ENCODE measurements at regions not wholly inside any gene's neighbourhood (a gene's known extent, or its start where the extent isn't known, plus 50 kb on each side); places are given as distances from the start of the nearest gene placed in this dataset.
"Not testable (repeated sequence)": the region's sequence is repeated elsewhere in the genome, so short reads cannot be mapped to it uniquely, and the experiment has no call there.

DNA sequence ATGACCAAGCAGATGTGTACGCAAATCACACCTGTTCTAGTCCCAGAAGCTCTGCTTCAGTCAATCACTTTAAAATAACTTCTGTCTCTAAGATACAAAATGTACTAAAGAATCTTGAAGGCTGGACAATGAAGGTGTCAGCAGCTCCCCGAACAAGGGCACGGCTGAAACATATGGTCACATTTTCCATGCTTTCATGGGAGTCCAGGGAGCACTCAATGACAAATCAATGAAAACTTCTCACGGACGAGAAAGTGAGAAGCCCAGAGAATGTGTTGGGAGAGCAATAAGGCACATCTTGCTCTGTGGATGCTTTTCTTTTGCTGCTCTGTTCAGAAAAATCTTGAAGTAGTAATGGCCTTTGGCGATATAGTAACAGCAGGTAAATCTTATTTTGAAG is 1548.7 kb downstream of the KHDRBS2 start:
- TF ChIP-seq, protein P1, sequence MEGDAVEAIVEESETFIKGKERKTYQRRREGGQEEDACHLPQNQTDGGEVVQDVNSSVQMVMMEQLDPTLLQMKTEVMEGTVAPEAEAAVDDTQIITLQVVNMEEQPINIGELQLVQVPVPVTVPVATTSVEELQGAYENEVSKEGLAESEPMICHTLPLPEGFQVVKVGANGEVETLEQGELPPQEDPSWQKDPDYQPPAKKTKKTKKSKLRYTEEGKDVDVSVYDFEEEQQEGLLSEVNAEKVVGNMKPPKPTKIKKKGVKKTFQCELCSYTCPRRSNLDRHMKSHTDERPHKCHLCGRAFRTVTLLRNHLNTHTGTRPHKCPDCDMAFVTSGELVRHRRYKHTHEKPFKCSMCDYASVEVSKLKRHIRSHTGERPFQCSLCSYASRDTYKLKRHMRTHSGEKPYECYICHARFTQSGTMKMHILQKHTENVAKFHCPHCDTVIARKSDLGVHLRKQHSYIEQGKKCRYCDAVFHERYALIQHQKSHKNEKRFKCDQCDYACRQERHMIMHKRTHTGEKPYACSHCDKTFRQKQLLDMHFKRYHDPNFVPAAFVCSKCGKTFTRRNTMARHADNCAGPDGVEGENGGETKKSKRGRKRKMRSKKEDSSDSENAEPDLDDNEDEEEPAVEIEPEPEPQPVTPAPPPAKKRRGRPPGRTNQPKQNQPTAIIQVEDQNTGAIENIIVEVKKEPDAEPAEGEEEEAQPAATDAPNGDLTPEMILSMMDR (conservative IDR thresholded peaks at IDR 0.05; ENCODE audit: low read depth, low read length) = not testable (repeated sequence)
- TF ChIP-seq EZH2phosphoT487 (IDR thresholded peaks at IDR 0.05; ENCODE audit: borderline replicate concordance, low read length); EZH2 (IDR thresholded peaks at IDR 0.05; ENCODE audit: low read length, unreplicated experiment): not testable (repeated sequence)
